NCI-H460 (cell line): ENCODE measurements at regions not wholly inside any gene's neighbourhood (a gene's known extent, or its start where the extent isn't known, plus 50 kb on each side); places are given as distances from the start of the nearest gene placed in this dataset.

Source experiments
- DNase-seq: peaks from one replicate; pipeline ENCODE4 v3.0.0-alpha.2; 2016; ENCODE audit warnings: low read depth; ENCODE audit errors: extremely low read depth

- DNase-seq = no peak
These were observed 1206.6 kb upstream of the EYS start for GRCh38 chr6:66913657-66914056.

- DNase-seq = no peak
These were observed 1195.4 kb upstream of the EYS start for GRCh38 chr6:66902457-66902856.

GRCh38 chr6:66900133-66901083 is 1193.4 kb upstream of the EYS start:
- no peak for DNase-seq

GRCh38 chr6:66897576-66897975 is 1190.5 kb upstream of the EYS start:
- no peak for DNase-seq

- no peak for DNase-seq
These were observed 1189.4 kb upstream of the EYS start for GRCh38 chr6:66896415-66896814.

GRCh38 chr6:66883453-66883852 is 1176.4 kb upstream of the EYS start:
- no peak for DNase-seq

- no peak for DNase-seq
These were observed 1159.8 kb upstream of the EYS start for GRCh38 chr6:66866801-66867200.

- no peak for DNase-seq
These were observed 1158.7 kb upstream of the EYS start for GRCh38 chr6:66865771-66866170.

- DNase-seq = no peak
These were observed 1154.0 kb upstream of the EYS start for GRCh38 chr6:66861007-66861541.

- DNase-seq = no peak
These were observed 1153.3 kb upstream of the EYS start for GRCh38 chr6:66860328-66860727.

GRCh38 chr6:66858196-66858595 is 1151.2 kb upstream of the EYS start:
- DNase-seq = no peak

GRCh38 chr6:66854014-66854413 is 1147.0 kb upstream of the EYS start:
- DNase-seq = no peak

- DNase-seq = no peak
These were observed 1144.9 kb upstream of the EYS start for GRCh38 chr6:66851930-66852329.

- DNase-seq = no peak
These were observed 1142.8 kb upstream of the EYS start for GRCh38 chr6:66849843-66850242.

GRCh38 chr6:66848244-66848953 is 1141.4 kb upstream of the EYS start:
- DNase-seq = no peak

- DNase-seq = no peak
These were observed 1131.7 kb upstream of the EYS start for GRCh38 chr6:66838764-66839163.

GRCh38 chr6:66825539-66825938 is 1118.5 kb upstream of the EYS start:
- DNase-seq = no peak

GRCh38 chr6:66814156-66814555 is 1107.1 kb upstream of the EYS start:
- no peak for DNase-seq

- no peak for DNase-seq
These were observed 1101.7 kb upstream of the EYS start for GRCh38 chr6:66808771-66809170.

- DNase-seq = no peak
These were observed 1090.0 kb upstream of the EYS start for GRCh38 chr6:66796987-66797386.

GRCh38 chr6:66788579-66788978 is 1081.6 kb upstream of the EYS start:
- DNase-seq = no peak

GRCh38 chr6:66772800-66773199 is 1065.8 kb upstream of the EYS start:
- DNase-seq = no peak
